Ovary (tissue), 3 donors: ENCODE measurements at regions not wholly inside any gene's neighbourhood (a gene's known extent, or its start where the extent isn't known, plus 50 kb on each side); places are given as distances from the start of the nearest gene placed in this dataset.

Experiments used
- CTCF ChIP-seq, 3 donors: fragments of 450-650 bp in 2 of 3; fragments of 200-600 bp in 1 of 3; IDR thresholded peaks; one replicate each; pipeline versions ENCODE4 v1.5.1 to v1.8.0; 2016 to 2022; ENCODE audit warnings: antibody characterized with exemption in 3 of 3, mild to moderate bottlenecking in 1 of 3
- POLR2A ChIP-seq: fragments of 450-650 bp; IDR thresholded peaks from one replicate; pipeline ENCODE4 v1.6.1; 2017; ENCODE audit warnings: antibody characterized with exemption, mild to moderate bottlenecking, moderate library complexity
- donor health status: DM: no; HTN: no; CAD: no.

GRCh38 chr5:54673523-54674225 lies 156.1 kb downstream of the SNX18 start:
- TF ChIP-seq CTCF (IDR thresholded peaks at IDR 0.05) = no peak
- no peak for TF ChIP-seq POLR2A
